Nucleus accumbens (tissue), 56 donors: ENCODE measurements at regions not wholly inside any gene's neighbourhood (a gene's known extent, or its start where the extent isn't known, plus 50 kb on each side); places are given as distances from the start of the nearest gene placed in this dataset.
"Not testable (repeated sequence)": the region's sequence is repeated elsewhere in the genome, so short reads cannot be mapped to it uniquely, and the experiment has no call there.

Experiments used
- DNase-seq, 56 donors: peaks; one replicate each; lab custom pipeline; 2025; lab: John Stamatoyannopoulos, UW

DNA sequence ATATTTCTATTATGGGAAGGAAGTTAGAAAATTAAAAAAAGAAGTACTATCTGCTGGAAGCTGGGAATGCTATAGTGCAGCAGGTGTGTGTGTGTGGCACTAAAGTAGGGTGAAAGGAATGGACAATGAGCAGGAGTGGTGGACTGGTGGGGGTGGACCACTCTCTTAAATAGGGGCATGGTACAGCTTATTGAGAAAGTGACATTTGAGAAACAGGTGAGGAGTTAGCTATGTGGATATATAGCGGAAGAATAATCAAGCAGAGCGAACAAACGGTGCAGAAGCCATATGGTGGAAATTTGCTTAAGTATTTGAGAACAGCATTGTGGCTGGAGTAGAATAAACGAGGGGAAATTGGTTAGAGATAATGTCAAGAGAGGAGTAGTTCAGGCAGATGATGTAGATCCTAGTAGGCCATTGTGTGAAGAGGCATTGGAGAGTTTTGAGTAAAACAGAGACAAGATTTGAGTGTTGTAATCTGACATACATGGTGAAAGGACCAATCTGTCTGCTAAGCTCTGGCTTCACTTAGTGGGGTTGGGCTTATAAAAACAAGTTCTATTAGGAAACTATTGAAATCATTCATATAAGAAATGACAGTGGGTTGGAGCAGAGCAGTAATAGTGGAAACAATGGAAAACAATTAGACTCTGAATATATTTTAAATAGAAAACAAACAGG, 149.2 kb upstream of the SYT10 start:
- no peak for DNase-seq

DNA sequence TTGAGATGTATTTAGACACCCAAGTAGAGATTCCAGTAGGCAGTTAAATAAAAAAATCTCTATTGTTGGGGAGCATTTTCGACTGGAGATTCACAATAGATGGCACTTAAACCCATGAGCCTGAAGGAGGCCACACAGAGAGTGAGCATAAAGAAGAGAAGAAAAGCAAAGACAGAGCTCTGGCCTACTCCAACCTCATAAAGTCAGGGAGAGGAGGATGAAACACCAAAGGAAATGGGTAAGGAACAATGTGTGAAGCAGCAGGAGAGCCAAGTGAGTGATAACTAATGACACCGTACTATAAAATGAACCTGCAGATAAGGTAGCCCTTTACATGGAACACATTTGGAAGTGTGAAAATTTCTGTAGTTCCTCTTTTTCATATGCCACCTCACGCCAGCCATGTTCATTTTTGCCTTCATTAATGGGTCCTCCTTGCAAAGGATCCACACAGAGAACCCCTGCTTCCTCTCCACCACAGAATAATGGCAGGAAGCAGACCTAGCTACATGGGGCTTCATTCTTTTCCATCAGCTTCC, 150.0 kb upstream of the SYT10 start:
- no peak for DNase-seq

GRCh38 chr12:33593753-33594152, 154.1 kb upstream of the SYT10 start:
- no peak for DNase-seq

- DNase-seq, result no peak
Observed at GRCh38 chr12:33596061-33596460, 156.4 kb upstream of the SYT10 start.

DNA sequence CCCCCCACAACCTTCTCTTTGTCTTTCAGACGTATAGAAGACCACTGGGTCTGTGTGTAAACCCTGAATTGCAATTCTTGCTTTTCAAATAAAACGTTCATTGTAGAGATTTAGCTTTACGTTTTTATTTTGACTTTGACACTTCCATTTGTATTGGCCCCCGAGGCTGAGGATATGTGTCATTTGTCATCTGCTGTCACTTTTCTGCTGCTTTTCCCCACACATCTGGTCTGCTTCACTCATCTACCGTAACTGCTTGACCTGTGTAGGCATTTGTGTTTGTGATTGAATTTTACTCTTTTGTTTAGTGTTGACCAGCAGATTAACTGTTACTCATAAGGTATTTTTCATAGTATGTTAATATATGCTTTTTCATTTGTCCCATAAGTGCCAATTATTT, 157.2 kb upstream of the SYT10 start:
- no peak for DNase-seq

- DNase-seq, result no peak
Observed at GRCh38 chr12:33602515-33602914, 162.9 kb upstream of the SYT10 start.

DNA sequence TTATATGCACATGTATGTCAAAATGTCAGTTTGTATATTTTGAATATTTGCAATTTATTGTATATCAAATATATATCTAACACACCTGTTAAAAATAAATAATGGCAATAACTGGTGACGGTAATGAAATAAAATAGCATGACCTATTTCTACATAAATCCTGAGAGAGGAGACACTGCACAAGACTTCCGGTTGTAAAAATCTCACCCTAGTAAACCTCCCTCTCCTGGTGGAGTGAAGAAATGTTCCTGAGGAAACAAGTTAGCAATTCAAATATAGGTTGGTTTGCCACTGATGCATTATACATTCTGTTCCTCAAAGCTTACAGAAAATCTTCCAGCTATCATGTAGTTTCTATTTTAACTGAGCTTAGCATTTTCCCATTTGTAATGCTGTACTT, 166.1 kb upstream of the SYT10 start:
- no peak for DNase-seq

DNA sequence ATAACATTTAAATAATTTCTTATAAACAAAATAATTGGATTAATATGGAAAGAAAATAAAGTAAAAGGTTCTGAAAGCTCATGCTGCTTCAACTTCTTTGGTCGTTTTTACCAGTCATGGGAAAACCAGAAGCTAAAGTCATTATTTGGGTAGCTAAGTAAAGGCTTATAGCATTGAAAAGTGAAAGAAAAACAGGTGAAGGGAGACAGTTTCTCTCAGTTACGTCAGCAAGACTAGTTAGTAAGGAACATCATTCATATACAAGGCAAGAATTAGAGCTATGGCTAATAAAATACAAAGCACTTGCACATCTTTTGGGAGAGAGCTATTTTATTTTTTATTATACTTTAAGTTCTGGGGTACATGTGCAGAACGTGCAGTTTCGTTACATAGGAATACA, 170.3 kb upstream of the SYT10 start:
- no peak for DNase-seq

- no peak for DNase-seq
Observed at GRCh38 chr12:33614630-33615029, 175.0 kb upstream of the SYT10 start.

DNA sequence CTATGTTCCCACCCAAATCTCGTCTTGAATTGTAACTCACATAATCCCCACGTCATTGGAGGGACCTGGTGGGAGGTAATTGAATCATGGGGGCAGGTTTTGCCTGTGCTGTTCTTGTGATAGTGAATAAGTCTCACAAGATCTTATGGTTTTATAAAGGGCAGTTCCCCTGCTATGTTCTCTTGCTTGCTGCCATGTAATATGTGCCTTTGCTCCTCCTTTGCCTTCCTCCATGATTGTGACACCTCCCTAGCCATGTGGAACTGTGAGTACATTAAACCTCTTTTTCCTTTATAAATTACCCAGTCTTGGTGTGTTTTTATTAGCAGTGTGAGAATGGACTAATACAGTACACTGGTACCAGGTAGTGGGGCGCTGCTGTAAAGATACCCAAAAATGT, 177.6 kb upstream of the SYT10 start:
- no peak for DNase-seq

DNA sequence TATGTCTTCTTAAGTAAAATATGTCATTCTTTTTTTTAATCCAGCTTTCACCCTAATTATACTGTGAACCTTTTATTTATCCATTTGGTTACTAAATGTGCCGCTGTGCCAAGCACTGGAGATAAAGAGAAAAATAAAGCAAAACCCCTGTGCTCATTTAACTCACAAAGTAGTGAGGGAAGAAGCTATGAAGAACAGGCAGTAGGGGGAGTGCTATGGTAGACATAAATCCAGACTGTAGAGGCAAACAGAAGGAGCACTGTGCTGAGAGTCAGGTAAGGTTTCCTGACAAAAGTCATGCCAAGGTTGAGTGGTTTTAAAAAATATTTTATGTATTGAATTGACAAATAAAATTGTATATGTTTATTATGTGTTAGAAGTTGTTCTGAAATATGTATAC, 188.5 kb upstream of the SYT10 start:
- DNase-seq, result no peak

DNA sequence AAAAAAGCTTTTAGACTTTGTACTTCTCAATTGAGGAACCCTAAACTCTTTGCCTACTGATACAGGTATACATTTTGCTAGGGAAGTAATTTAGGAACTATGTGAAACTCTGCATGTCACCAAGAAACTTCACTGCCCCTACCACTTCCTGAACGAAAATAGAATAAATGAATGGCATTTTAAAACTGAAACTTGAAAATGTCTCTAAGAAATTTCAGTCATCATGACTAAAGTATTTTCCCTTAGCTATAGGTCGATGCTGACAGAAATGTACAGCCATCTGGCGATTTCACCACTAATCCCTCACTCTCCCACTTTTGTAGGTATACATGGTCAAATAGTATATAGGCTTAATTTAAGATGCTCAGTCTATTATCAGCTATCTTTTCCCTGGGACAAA, 194.9 kb upstream of the SYT10 start:
- no peak for DNase-seq

- not testable (repeated sequence) for DNase-seq
Observed at GRCh38 chr12:33636930-33637329, 197.3 kb upstream of the SYT10 start.

GRCh38 chr12:33639975-33640374, 200.4 kb upstream of the SYT10 start:
- no peak for DNase-seq

GRCh38 chr12:33649992-33650391, 210.4 kb upstream of the SYT10 start:
- no peak for DNase-seq

DNA sequence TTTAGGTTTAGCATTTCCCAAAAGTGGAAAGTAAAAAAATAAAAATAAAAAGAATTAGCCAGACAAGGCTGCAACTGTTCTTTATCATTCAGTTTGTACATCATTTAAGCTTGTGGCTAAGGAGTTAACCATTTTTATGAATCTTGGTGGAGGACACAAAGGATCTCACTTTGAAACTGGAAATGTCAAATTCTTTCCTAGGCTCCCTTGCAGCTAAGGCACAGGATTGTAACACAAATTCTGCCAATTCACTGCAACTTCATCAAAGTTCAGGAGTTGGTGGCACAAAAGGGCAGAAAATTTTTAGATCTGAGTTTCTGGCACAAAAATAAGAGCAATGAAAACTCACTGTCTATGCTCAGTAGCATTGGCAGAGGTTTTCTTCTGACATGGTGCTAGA, 211.2 kb upstream of the SYT10 start:
- no peak for DNase-seq

GRCh38 chr12:33653362-33653761, 213.7 kb upstream of the SYT10 start:
- DNase-seq, result no peak

GRCh38 chr12:33654313-33654712, 214.7 kb upstream of the SYT10 start:
- DNase-seq, result no peak

DNA sequence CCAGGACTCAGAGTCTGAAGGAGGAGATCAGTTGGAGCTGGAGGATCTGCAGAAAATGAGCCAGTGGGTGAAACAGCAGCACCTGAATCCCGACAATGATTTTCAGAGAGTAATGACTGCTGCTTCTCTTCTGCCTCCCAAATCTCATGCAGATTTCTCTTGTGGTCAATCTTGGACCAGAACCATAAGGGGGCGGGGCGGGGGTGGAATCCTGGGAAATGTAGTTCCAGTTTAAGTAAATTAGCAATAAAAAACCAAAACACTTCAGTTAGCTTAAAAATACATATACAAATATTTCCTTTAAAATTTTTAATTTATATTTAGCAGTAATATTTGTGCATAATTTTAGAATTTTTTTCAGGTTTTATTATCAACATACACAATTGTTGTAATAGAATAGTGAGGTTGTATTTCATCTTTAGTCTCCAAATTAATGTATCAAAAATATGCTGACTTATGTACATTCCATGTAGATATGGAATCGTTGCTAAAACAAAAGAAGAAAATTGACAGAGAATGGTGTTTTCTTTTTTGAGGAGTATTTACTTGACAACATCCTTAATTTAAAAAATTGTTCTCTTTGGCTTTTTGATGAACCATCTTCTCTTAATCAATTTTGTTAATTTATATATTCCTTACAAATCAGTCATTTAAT, 223.5 kb upstream of the SYT10 start:
- no peak for DNase-seq

DNA sequence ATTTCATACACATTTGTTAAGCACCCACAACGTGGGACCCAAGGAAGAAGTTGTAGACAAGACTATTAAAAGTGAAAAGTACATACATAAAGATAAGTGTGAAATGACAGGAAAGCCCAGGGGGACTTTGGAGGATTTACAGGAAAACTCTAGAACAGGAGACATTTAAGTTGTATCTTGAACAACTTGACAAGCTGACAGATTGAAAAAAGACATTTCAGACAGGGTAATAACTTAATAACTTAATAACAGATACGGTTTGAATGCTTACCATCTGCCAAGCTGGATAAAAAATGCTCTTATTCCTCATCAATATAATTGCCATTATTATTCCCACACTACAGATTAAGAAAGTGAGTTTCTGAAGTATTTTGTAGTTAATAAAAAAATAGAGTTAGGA, 229.7 kb upstream of the SYT10 start:
- DNase-seq, result no peak

- no peak for DNase-seq
Observed at GRCh38 chr12:33670284-33670683, 230.7 kb upstream of the SYT10 start.

GRCh38 chr12:33671676-33672075, 232.1 kb upstream of the SYT10 start:
- DNase-seq, result no peak
